SK-N-MC (cell line): ENCODE measurements at regions not wholly inside any gene's neighbourhood (a gene's known extent, or its start where the extent isn't known, plus 50 kb on each side); places are given as distances from the start of the nearest gene placed in this dataset.
"Not testable (repeated sequence)": the region's sequence is repeated elsewhere in the genome, so short reads cannot be mapped to it uniquely, and the experiment has no call there.

Experiments
- DNase-seq: peaks from one replicate; pipeline ENCODE4 v3.0.0-alpha.2; 2011; ENCODE audit warnings: low read depth, low spot score
- H3K27ac ChIP-seq: fragments of 200-600 bp; sonication (generic); 2 replicates; pipeline ENCODE4 v1.5.1; 2016; ENCODE audit warnings: mixed run types
- H3K36me3 ChIP-seq: fragments of 200-600 bp; sonication (generic); 2 replicates; pipeline ENCODE4 v1.6.1; 2017; ENCODE audit warnings: antibody characterized with exemption, low read length, mixed read lengths; ENCODE audit not compliant: insufficient read depth
- H3K4me3 ChIP-seq: fragments of 200-600 bp; sonication (generic); 2 replicates; pipeline ENCODE4 v1.5.1; 2016
- H3K9ac ChIP-seq: fragments of 200-600 bp; sonication (generic); 2 replicates; pipeline ENCODE4 v1.8.0; 2017; ENCODE audit warnings: mixed run types, mixed read lengths; ENCODE audit not compliant: insufficient read length
- H3K9me3 ChIP-seq: fragments of 200-600 bp; sonication (generic); 2 replicates; pipeline ENCODE4 v1.6.1; 2017; ENCODE audit warnings: low read depth, mild to moderate bottlenecking, antibody characterized with exemption, low read length, moderate library complexity, mixed read lengths
- EZH2 ChIP-seq: fragments of 200-600 bp; sonication (generic); IDR thresholded peaks from one replicate; pipeline ENCODE4 v1.6.1; 2017; ENCODE audit warnings: antibody characterized with exemption
- FOXP2 ChIP-seq: optimal IDR thresholded peaks from 2 replicates; pipeline ENCODE3; 2011; ENCODE audit warnings: mild to moderate bottlenecking, moderate library complexity; ENCODE audit not compliant: insufficient read depth; ENCODE audit errors: extremely low read length, control extremely low read depth
- POLR2AphosphoS5 ChIP-seq: IDR thresholded peaks from 2 replicates; pipeline ENCODE4 v1.6.1; 2012; ENCODE audit warnings: mild to moderate bottlenecking, low read depth, low read length, borderline replicate concordance

DNA sequence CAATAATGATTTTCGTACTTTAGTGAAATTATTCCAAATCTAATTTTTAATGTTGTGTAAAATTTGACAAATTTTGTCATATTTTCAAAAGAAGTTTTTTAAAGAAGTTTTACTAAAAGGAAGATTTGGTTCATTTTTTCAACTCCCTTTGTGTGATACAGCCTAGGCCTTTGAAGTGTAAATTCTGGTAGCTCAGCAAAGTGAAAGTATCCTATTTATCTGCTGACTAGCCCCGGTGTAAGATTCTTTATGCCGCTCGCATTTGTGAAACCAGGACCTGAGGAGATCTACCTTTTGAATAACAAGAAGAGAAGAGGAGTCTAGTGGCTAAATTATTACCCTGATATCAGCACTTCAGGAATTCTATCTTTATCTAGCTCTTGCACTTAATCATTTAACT lies 177.4 kb downstream of the JRKL start:
- DNase-seq = no peak
- no peak for TF ChIP-seq EZH2
- TF ChIP-seq FOXP2 = no peak
- TF ChIP-seq POLR2AphosphoS5 = no peak
- Histone ChIP-seq H3K4me3 (0 out of 2 replicates have a peak overlapping the region, but pooled peaks have one; percentile 9), H3K9me3 (no peaks in the 10 kb centered on the region), H3K36me3 (no peaks in the 10 kb centered on the region), H3K27ac (no peak overlapping the region), H3K9ac (peak overlapping the region; percentile 26)

DNA sequence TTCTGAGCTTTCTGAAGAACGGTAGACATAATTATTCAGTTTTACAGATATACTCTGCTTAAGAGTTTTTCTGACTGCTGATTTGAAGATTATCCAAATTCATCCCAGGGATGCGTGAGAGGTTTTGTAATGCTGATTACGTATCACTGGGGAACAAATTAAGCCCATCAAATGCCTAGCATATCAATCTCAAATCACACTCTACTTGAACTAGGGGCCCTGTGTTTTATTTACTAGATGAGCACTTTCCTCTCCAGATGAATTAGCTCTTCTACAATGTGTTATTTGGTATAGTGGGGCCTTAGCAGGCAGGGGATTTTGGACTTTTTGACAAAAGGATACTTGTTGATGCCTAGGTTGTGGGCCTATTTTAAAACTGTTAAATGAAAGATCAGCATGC lies 177.9 kb downstream of the JRKL start:
- no peak for TF ChIP-seq POLR2AphosphoS5
- no peak for TF ChIP-seq EZH2
- TF ChIP-seq FOXP2 = no peak

DNA sequence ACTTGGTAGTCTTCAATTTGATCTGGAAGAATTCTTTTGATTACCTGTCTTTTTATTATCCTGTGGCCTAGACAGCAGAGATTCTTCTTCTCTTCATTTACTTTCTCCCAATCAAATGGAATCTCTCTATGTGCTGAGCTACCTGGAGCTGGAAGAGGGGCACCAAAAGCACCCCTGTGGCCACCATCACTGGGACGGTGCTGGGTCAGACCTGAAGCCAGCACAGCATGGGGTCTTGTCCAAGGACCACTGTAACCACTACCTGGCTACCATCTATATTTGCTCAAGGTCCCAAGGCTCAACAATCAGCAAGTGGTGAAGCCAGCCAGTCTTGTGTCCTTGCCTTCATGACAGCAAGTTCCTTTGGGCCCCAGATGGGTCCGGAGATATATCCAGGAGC lies 186.6 kb downstream of the JRKL start:
- no peak for DNase-seq
- Histone ChIP-seq H3K9me3 (no peaks in the 10 kb centered on the region), H3K4me3 (no peak overlapping the region), H3K36me3 (no peaks in the 10 kb centered on the region), H3K27ac (no peak overlapping the region), H3K9ac (no peak overlapping the region)
- TF ChIP-seq FOXP2 (no peak), EZH2 (no peak), POLR2AphosphoS5 (no peak)

More for the DNA sequence above, 177.9 kb downstream of the JRKL start:
- H3K36me3 ChIP-seq = no peaks in the 10 kb centered on the region
- no peak overlapping the region for H3K4me3 ChIP-seq
- H3K9ac ChIP-seq = no peak overlapping the region
- H3K27ac ChIP-seq = no peak overlapping the region
- DNase-seq = no peak
- H3K9me3 ChIP-seq = no peaks in the 10 kb centered on the region

DNA sequence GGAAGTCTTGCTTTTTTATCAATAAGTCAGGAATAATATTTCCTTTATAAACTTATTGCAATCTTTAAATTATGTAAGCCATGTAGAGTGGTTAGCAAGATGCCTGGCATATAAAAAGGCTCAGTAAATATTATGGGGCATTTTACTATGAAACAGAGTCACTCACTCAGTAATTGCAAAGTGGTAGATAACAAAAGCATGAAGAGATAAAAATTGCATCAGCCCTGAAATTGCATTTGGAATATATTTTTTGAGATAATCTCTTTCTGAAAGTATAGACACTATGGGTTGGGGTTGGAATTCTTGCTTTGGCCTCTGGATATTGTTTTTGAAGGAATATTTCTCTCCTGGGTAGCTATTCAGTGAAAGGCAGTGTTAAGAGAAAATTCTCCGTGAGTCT lies 188.6 kb downstream of the JRKL start:
- H3K9ac ChIP-seq = no peak overlapping the region
- no peaks in the 10 kb centered on the region for H3K9me3 ChIP-seq
- no peak overlapping the region for H3K4me3 ChIP-seq
- no peak overlapping the region for H3K27ac ChIP-seq
- DNase-seq = no peak
- no peaks in the 10 kb centered on the region for H3K36me3 ChIP-seq
- TF ChIP-seq FOXP2 (no peak), EZH2 (no peak), POLR2AphosphoS5 (no peak)

DNA sequence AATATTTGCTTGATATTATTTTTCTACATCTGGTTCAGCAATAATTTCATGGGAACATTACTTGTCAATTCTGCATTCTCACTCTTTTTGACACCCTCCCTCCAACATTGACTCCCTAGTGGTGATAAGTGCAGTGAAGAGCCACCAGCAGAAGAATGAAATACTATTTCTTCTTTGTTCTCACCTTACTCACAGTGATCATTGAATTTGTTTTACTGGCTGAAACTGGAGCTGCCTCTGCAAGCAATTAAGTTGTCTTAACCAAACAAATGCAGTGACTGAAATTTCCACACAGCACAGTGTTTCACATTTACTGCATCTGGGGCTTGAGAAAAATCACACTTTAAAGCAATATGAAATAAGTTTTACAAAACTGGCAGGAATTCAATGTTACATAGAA lies 189.8 kb downstream of the JRKL start:
- H3K27ac ChIP-seq = no peak overlapping the region
- no peaks in the 10 kb centered on the region for H3K9me3 ChIP-seq
- TF ChIP-seq EZH2 (no peak), POLR2AphosphoS5 (no peak), FOXP2 (no peak)
- no peak overlapping the region for H3K9ac ChIP-seq
- DNase-seq = no peak
- no peak overlapping the region for H3K4me3 ChIP-seq
- no peaks in the 10 kb centered on the region for H3K36me3 ChIP-seq

DNA sequence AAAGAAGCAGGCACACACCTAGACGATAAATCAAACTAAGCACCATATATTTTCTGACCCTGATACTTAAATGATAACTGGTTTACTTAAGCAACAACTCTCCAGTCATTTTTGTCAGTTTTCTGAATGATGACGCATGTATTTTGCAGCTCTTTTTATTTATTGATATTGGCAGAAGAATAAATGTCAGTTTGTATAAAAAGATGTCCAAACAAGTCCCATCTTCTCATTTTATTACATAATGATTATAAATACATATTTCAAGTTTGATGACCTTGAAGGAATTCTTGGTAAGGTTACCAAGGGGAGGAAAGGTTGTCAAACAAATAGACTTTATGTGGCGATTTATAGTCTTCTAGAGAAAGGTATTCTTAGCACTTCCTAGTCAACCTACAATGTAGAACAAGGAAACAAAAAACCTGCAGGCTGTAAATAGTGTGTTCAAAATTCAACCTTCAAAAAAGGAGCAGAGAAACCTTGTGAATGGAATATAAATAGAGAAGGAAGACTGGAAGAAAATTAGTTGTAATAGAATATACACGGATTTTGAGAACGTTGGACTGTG lies 190.7 kb downstream of the JRKL start:
- Histone ChIP-seq H3K9ac (no peak overlapping the region), H3K27ac (no peak overlapping the region), H3K4me3 (no peak overlapping the region), H3K36me3 (no peaks in the 10 kb centered on the region), H3K9me3 (no peaks in the 10 kb centered on the region)
- no peak for TF ChIP-seq EZH2
- TF ChIP-seq POLR2AphosphoS5 = no peak
- TF ChIP-seq FOXP2 = no peak
- no peak for DNase-seq

DNA sequence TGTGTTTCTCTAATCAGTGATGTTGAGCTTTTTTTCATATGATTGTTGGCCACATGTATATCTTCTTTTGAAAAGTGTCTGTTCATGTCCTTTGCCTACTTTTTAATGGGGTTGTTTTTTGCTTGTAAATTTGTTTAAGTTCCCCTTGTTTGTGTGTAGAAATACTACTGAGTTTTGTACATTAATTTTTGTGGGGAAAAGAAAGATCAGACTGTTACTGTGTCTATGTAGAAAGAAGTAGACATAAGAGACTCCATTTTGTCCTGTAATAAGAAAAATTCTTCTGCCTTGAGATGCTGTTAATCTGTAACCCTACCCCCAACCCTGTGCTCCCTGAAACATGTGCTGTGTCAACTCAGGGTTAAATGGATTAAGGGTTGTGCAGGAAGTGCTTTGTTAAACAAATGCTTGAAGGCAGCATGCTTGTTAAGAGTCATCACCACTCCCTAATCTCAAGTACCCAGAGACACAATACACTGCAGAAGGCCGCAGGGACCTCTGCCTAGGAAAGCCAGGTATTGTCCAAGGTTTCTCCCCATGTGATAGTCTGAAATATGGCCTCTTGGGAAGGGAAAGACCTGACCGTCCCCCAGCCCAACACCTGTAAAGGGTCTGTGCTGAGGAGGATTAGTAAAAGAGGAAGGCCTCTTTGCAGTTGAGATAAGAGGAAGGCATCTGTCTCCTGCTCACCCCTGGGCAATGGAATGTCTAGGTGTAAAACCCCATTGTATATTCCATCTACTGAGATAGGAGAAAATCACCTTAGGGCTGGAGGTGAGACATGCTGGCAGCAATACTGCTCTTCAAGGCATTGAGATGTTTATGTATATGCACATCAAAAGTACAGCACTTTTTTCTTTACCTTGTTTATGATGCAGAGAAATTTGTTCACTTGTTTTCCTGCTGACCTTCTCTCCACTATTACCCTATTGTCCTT lies 196.4 kb downstream of the JRKL start:
- not testable (repeated sequence) for H3K36me3 ChIP-seq, H3K9me3 ChIP-seq, DNase-seq, H3K4me3 ChIP-seq, H3K9ac ChIP-seq, H3K27ac ChIP-seq

DNA sequence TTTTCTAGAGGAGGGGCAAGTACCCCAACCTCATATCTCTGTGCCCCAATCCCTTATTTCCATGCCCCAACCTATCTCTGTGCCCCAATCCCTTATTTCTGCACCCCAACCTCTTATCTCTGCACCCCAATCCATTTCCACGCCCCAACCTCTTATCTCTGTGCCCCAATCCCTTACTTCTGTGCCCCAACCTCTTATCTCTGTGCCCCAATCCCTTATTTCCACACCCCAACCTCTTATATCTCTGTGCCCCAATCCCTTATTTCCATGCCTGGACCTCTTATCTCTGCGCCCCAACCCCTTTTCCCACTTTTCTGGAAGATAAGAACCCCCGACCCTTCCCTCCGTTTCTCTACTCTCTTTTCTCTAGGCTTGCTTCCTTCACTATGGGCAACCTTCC lies 199.0 kb downstream of the JRKL start:
- H3K9ac ChIP-seq, DNase-seq, H3K27ac ChIP-seq, H3K4me3 ChIP-seq, H3K9me3 ChIP-seq, H3K36me3 ChIP-seq: not testable (repeated sequence)

DNA sequence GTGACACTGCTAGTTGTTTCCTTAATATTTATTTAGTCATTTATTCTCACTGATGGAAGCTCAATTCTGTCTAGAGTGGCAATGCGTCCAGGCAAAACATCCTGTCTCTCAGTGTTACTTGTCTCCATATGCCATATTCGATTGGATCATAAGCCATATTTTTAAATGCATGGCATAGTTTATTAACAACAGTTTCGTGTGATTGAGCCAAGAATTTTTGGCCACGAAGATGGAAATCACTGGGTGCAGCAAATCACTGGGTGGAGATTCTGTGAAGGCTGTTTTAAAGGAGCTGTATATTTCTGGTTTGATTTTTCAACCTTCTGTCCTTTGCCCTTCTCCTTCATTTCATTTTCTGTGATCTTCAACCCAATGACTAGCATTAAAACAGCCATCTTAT lies 205.2 kb downstream of the JRKL start:
- no peak for DNase-seq
- Histone ChIP-seq H3K27ac (no peak overlapping the region), H3K9ac (no peak overlapping the region), H3K9me3 (no peaks in the 10 kb centered on the region), H3K36me3 (no peaks in the 10 kb centered on the region), H3K4me3 (no peak overlapping the region)
- TF ChIP-seq POLR2AphosphoS5 (no peak), FOXP2 (no peak), EZH2 (no peak)
